CD14-positive monocyte (primary cell): ENCODE measurements at regions not wholly inside any gene's neighbourhood (a gene's known extent, or its start where the extent isn't known, plus 50 kb on each side); places are given as distances from the start of the nearest gene placed in this dataset.

Experiments used
- DNase-seq, 3 donors: peaks; one replicate each; pipeline ENCODE4 v3.0.0-alpha.2; 2011 to 2022
- H2AFZ ChIP-seq: 2 replicates; pipeline ENCODE4 v1.6.0; 2012; ENCODE audit warnings: mild to moderate bottlenecking, low read depth, low read length, inconsistent platforms; ENCODE audit not compliant: insufficient read depth, poor library complexity, severe bottlenecking
- H3K27ac ChIP-seq, 2 donors: 1 replicate in 1 of 2; 2 replicates in 1 of 2; pipeline ENCODE4 v1.5.1; 2012 to 2013; ENCODE audit warnings: low read length in 2 of 2, control low read depth in 1 of 2, inconsistent platforms in 1 of 2, low read depth in 1 of 2, mild to moderate bottlenecking in 1 of 2
- H3K27me3 ChIP-seq, 2 donors: one replicate each; pipeline versions ENCODE4 v1.6.0 to v1.6.1; 2011 to 2013; ENCODE audit warnings: low read length in 2 of 2; ENCODE audit not compliant: control insufficient read depth in 2 of 2, insufficient read depth in 2 of 2
- H3K36me3 ChIP-seq, 2 donors: replicated peaks in 1 of 2; 1 replicate in 1 of 2; 2 replicates in 1 of 2; pipeline versions ENCODE4 v1.5.1 to v1.6.1; 2012 to 2013; ENCODE audit warnings: low read length in 2 of 2, control low read depth in 1 of 2, inconsistent platforms in 1 of 2, mild to moderate bottlenecking in 1 of 2; ENCODE audit not compliant: insufficient read depth in 2 of 2, control insufficient read depth in 1 of 2
- H3K4me1 ChIP-seq, 2 donors: 1 replicate in 1 of 2; 2 replicates in 1 of 2; pipeline versions ENCODE4 v1.5.1 to v1.6.1; 2012 to 2013; ENCODE audit warnings: low read length in 2 of 2, control low read depth in 1 of 2, inconsistent platforms in 1 of 2, mild to moderate bottlenecking in 1 of 2, moderate library complexity in 1 of 2; ENCODE audit not compliant: insufficient read depth in 2 of 2, control insufficient read depth in 1 of 2
- H3K4me2 ChIP-seq: replicated peaks from 2 replicates; pipeline ENCODE3; 2012; ENCODE audit warnings: low read length, moderate library complexity, mild to moderate bottlenecking; ENCODE audit not compliant: poor library complexity, severe bottlenecking; ENCODE audit errors: extremely low read depth
- H3K4me3 ChIP-seq, 3 experiments: fragments of 200-600 bp in 1 of 3; sonication (generic) in 1 of 3; replicated peaks in 1 of 3; 1 replicate in 2 of 3; 2 replicates in 1 of 3; pipeline ENCODE4 v1.5.1; 2011 to 2013; ENCODE audit warnings: low read length in 3 of 3, mild to moderate bottlenecking in 3 of 3, control low read depth in 2 of 3, low read depth in 2 of 3, inconsistent platforms in 1 of 3, moderate library complexity in 1 of 3
- H3K79me2 ChIP-seq: 2 replicates; pipeline ENCODE4 v1.6.0; 2012; ENCODE audit warnings: mild to moderate bottlenecking, control low read depth, inconsistent platforms, low read length, moderate library complexity; ENCODE audit not compliant: insufficient read depth
- H3K9ac ChIP-seq: 2 replicates; pipeline ENCODE4 v1.6.0; 2017; ENCODE audit warnings: low read length, mild to moderate bottlenecking; ENCODE audit not compliant: insufficient read depth, poor library complexity, severe bottlenecking
- H3K9me3 ChIP-seq, 2 donors: replicated peaks in 1 of 2; 1 replicate in 1 of 2; 2 replicates in 1 of 2; pipeline versions ENCODE4 v1.5.1 to v1.6.1; 2012 to 2013; ENCODE audit warnings: low read length in 2 of 2, control low read depth in 1 of 2; ENCODE audit not compliant: control insufficient read depth in 1 of 2, insufficient read depth in 1 of 2
- H4K20me1 ChIP-seq: 2 replicates; pipeline ENCODE4 v1.6.0; 2012; ENCODE audit warnings: mild to moderate bottlenecking, low read length, control low read depth, moderate library complexity; ENCODE audit not compliant: insufficient read depth
- H3K27ac Mint-ChIP-seq, 7 donors: one replicate each; pipeline ENCODE4 v1.8.0; 2020; ENCODE audit warnings: mild to moderate bottlenecking in 7 of 7, mixed read lengths in 7 of 7, moderate library complexity in 6 of 7, inconsistent platforms in 2 of 7
- H3K27me3 Mint-ChIP-seq, 3 donors: one replicate each; pipeline ENCODE4 v1.8.0; 2021 to 2022; ENCODE audit warnings: low read depth in 3 of 3, mild to moderate bottlenecking in 3 of 3, mixed read lengths in 3 of 3, moderate library complexity in 3 of 3, inconsistent platforms in 1 of 3
- H3K36me3 Mint-ChIP-seq, 2 donors: one replicate each; pipeline ENCODE4 v1.8.0; 2020; ENCODE audit warnings: mixed read lengths in 2 of 2, inconsistent platforms in 1 of 2, mild to moderate bottlenecking in 1 of 2
- H3K4me1 Mint-ChIP-seq: one replicate; pipeline ENCODE4 v1.8.0; 2020; ENCODE audit warnings: mild to moderate bottlenecking, mixed read lengths
- H3K4me3 Mint-ChIP-seq, 2 donors: one replicate each; pipeline ENCODE4 v1.8.0; 2020; ENCODE audit warnings: mild to moderate bottlenecking in 2 of 2, mixed read lengths in 2 of 2, moderate library complexity in 1 of 2
- H3K9me3 Mint-ChIP-seq, 7 donors: one replicate each; pipeline ENCODE4 v1.8.0; 2020 to 2022; ENCODE audit warnings: mixed read lengths in 7 of 7, mild to moderate bottlenecking in 6 of 7, moderate library complexity in 6 of 7, inconsistent platforms in 2 of 7
- CTCF ChIP-seq: fragments of 200-600 bp; IDR thresholded peaks from one replicate; pipeline ENCODE4 v1.8.0; 2022; ENCODE audit warnings: antibody characterized with exemption, mild to moderate bottlenecking
- WGBS: methylation state at CpG from one replicate; pipeline ENCODE4 v1.1.5; 2013; ENCODE audit warnings: missing lambda C conversion rate; ENCODE audit not compliant: insufficient coverage; 5-methylcytosine and 5-hydroxymethylcytosine counted together
- intact Hi-C, 2 donors: fragments of 100-400 bp; cut with micrococcal nuclease; formaldehyde crosslinking; loops; one replicate each; pipeline versions ENCODE4 v1.15.0 to v1.15.1; 2023

- DNase-seq, result no peak
- no peaks in the 10 kb centered on the region for H3K4me1 ChIP-seq
- Mint-ChIP-seq H3K36me3 (no peaks in the 10 kb centered on the region), H3K4me3 (no peak overlapping the region), H3K4me1 (no peaks in the 10 kb centered on the region), H3K9me3 (no peaks in the 10 kb centered on the region), H3K27me3 (no peaks in the 10 kb centered on the region), H3K27ac (no peak overlapping the region)
- no peaks in the 10 kb centered on the region for H3K79me2 ChIP-seq
- H4K20me1 ChIP-seq, result no peaks in the 10 kb centered on the region
- no peak overlapping the region for H2AFZ ChIP-seq
- intact Hi-C loops, result no loop called here
- no peak for TF ChIP-seq CTCF
- no peak overlapping the region for H3K9ac ChIP-seq
- WGBS, result no CpG with 5 or more reads among the region's 6 CpGs
- H3K36me3 ChIP-seq, result no peaks in the 10 kb centered on the region
- no peaks in the 10 kb centered on the region for H3K9me3 ChIP-seq
- H3K4me2 ChIP-seq, result no peak overlapping the region
- H3K4me3 ChIP-seq, result no peak overlapping the region
- H3K27ac ChIP-seq, result no peak overlapping the region
- no peaks in the 10 kb centered on the region for H3K27me3 ChIP-seq
Observed at GRCh38 chr21:16072737-16073136, 343.0 kb downstream of the USP25 start.

GRCh38 chr21:16073586-16073985 is 343.8 kb downstream of the USP25 start:
- H3K36me3 Mint-ChIP-seq, result no peaks in the 10 kb centered on the region
- H3K4me3 ChIP-seq, result no peak overlapping the region
- H3K4me3 Mint-ChIP-seq, result no peak overlapping the region
- no peak overlapping the region for H3K27ac Mint-ChIP-seq
- H3K9me3 Mint-ChIP-seq, result no peaks in the 10 kb centered on the region
- H3K27me3 Mint-ChIP-seq, result no peaks in the 10 kb centered on the region
- H3K79me2 ChIP-seq, result no peaks in the 10 kb centered on the region
- no peak overlapping the region for H3K27ac ChIP-seq
- H3K9ac ChIP-seq, result no peak overlapping the region
- no peaks in the 10 kb centered on the region for H3K36me3 ChIP-seq
- H2AFZ ChIP-seq, result no peak overlapping the region
- H4K20me1 ChIP-seq, result no peaks in the 10 kb centered on the region
- no peak for TF ChIP-seq CTCF
- no peaks in the 10 kb centered on the region for H3K27me3 ChIP-seq
- 60% methylated on average over 1 of the region's 2 CpGs for WGBS
- intact Hi-C loops, result no loop called here
- no peak for DNase-seq
- no peaks in the 10 kb centered on the region for H3K9me3 ChIP-seq
- H3K4me1 ChIP-seq, result no peaks in the 10 kb centered on the region
- no peak overlapping the region for H3K4me2 ChIP-seq
- no peaks in the 10 kb centered on the region for H3K4me1 Mint-ChIP-seq
